NCI-H2196 (cell line): ENCODE measurements at regions not wholly inside any gene's neighbourhood (a gene's known extent, or its start where the extent isn't known, plus 50 kb on each side); places are given as distances from the start of the nearest gene placed in this dataset.

Experiments
- DNase-seq: peaks from one replicate; lab custom pipeline; 2025; ENCODE audit not compliant: unreplicated experiment; lab: John Stamatoyannopoulos, UW

DNA sequence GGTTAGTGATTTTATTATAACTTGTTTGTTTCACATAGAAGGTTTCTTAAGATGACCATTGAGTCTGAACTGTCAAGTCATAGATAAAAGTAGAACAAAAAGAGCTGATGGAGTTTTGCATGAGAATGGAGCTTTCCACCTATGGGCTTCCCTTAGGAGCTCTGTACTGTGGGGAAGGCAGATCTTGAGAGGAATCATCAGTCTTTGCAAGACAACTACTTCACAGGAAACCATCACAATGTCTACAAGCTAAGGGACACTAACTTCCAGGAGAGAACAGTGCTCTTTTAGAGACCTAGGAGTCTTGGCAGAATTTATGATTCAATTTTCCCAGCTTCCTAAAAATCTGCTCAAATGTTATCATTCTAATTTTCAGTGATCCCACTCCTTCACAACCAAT is 78.2 kb downstream of the FBXO5 start:
- DNase-seq: no peak

GRCh38 chr6:152905551-152906299 is 77.1 kb downstream of the FBXO5 start:
- DNase-seq: no peak

DNA sequence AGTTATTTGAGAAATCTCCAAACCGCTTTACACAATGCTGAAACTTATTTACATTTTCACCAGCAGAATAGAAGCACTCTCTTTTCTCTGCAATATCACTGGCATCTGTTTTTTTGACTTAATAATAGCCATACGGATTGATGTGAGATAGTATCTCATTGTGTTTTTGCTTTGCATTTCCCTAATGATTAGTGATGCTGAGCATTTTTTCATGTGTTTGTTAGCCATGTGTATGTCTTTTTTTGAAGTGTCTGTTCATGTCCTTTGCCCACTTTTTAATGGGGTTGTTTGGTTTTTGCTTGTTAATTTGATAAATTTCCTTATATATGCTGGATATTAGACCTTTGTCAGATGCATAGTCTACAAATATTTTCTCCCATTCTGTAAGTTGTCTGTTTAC is 73.6 kb downstream of the FBXO5 start:
- DNase-seq: no peak

DNA sequence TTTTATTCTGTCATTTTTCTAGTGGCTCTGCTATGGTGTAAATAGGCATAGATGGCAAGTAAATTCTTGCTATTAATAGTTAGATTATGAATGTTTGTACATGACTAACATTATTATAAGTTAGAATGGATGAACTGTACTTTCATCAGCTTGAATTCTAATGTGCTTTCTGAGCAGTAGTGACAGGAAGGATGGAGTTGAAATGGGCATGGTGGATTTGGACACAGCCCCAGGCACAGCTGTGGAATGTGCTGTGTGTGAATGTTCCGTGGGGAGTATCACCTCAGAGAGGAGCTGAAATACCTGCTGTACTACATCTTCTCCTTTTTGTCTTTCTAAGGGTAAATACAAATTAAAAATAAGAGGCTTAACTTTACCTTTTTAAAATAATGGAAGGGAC is 66.8 kb downstream of the FBXO5 start:
- no peak for DNase-seq

DNA sequence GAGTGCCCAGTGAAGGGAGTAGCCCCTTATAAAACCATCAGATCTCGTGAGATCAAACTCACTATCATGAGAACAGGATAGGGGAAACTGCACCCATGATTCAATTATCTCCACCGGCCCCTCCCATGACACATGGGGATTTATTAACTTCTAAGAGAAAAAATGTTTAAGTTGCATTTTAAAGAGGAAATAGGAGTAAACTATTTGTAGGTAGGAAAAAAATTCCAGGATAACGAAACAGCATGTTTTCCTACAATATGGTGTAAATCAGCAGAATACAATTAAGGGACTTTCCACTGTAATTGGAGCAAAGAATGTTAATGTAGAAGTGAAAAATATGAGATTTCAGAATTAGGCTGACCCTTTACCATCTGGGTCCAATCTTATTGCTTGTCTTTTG is 63.9 kb downstream of the FBXO5 start:
- no peak for DNase-seq

DNA sequence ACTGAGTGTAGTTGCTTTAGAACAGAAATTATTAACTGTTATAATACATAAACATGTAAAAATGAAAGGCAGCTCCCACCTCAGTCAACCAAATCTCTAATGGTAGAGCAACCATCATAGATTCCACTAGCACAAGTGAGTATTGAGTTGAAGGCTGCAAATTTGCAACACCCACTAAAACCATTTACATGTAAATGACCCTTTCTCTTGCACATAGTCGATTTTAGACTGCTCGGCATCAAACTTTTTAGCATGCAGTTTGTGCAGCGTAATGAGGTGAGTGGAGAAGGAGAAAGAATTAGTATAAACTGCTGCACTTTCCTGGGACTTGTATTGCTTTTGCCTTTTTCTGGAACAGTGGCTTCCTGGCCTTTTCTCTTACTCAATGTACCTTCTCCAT is 62.8 kb downstream of the FBXO5 start:
- no peak for DNase-seq
